GM06990 (cell line): ENCODE measurements at regions not wholly inside any gene's neighbourhood (a gene's known extent, or its start where the extent isn't known, plus 50 kb on each side); places are given as distances from the start of the nearest gene placed in this dataset.

Source experiments
- DNase-seq: peaks from one replicate; pipeline ENCODE4 v3.0.0-alpha.2; 2011; ENCODE audit not compliant: insufficient read length; ENCODE audit errors: extremely low read depth
- H3K27me3 ChIP-seq: replicated peaks from 2 replicates; pipeline ENCODE4 v1.6.0; 2011; ENCODE audit warnings: low read length; ENCODE audit not compliant: control insufficient read depth, insufficient read depth
- H3K36me3 ChIP-seq: 2 replicates; pipeline ENCODE4 v1.5.1; 2011; ENCODE audit warnings: low read length; ENCODE audit not compliant: control insufficient read depth, insufficient read depth
- H3K4me3 ChIP-seq: replicated peaks from 2 replicates; pipeline ENCODE4 v1.5.1; 2011; ENCODE audit warnings: low read depth, mild to moderate bottlenecking, control low read depth, low read length
- CTCF ChIP-seq: IDR thresholded peaks from 2 replicates; pipeline ENCODE4 v1.5.1; 2011; ENCODE audit warnings: low read length, control low read depth, mild to moderate bottlenecking, inconsistent platforms; ENCODE audit not compliant: insufficient read depth, poor library complexity, severe bottlenecking

- Histone ChIP-seq H3K27me3 (no peaks in the 10 kb centered on the region), H3K4me3 (no peak overlapping the region), H3K36me3 (no peaks in the 10 kb centered on the region)
- DNase-seq = no peak
- TF ChIP-seq CTCF = no peak
These were observed 151.8 kb downstream of the GMNC start for GRCh38 chr3:190710723-190711122.

- DNase-seq = no peak
- Histone ChIP-seq H3K36me3 (no peaks in the 10 kb centered on the region), H3K4me3 (no peak overlapping the region), H3K27me3 (no peaks in the 10 kb centered on the region)
- no peak for TF ChIP-seq CTCF
These were observed 153.1 kb downstream of the GMNC start for GRCh38 chr3:190709351-190709773.
